HG03280 (cell line): ENCODE measurements at regions not wholly inside any gene's neighbourhood (a gene's known extent, or its start where the extent isn't known, plus 50 kb on each side); places are given as distances from the start of the nearest gene placed in this dataset.

Source experiments
- ATAC-seq: cut with Tn5 transposase; IDR thresholded peaks from one replicate; pipeline ENCODE4 v1.9.1; 2021; ENCODE audit warnings: mild to moderate bottlenecking, moderate library complexity; ENCODE audit not compliant: unreplicated experiment

- ATAC-seq = no peak
Observed at GRCh38 chr6:4563156-4563555, 213.0 kb upstream of the CDYL start.

GRCh38 chr6:4561773-4562400 is 214.3 kb upstream of the CDYL start:
- ATAC-seq = no peak

DNA sequence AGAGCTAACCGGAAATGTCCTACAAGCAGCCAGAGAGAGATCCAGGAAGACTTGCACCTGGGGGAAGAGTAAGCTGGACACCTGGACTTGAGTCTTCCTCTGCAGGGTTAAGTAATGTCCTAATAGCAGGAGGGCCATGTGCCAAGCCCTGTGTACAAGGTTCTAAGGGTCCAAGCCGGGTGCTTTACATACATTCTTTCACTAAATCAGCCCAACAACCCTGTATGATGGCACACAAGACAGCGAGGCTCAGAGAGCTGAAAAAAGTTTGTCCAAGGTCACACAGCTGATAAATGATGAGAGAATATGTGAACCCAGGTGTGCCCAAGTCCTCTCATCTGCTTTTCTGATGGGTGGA is 215.1 kb upstream of the CDYL start:
- ATAC-seq = no peak

DNA sequence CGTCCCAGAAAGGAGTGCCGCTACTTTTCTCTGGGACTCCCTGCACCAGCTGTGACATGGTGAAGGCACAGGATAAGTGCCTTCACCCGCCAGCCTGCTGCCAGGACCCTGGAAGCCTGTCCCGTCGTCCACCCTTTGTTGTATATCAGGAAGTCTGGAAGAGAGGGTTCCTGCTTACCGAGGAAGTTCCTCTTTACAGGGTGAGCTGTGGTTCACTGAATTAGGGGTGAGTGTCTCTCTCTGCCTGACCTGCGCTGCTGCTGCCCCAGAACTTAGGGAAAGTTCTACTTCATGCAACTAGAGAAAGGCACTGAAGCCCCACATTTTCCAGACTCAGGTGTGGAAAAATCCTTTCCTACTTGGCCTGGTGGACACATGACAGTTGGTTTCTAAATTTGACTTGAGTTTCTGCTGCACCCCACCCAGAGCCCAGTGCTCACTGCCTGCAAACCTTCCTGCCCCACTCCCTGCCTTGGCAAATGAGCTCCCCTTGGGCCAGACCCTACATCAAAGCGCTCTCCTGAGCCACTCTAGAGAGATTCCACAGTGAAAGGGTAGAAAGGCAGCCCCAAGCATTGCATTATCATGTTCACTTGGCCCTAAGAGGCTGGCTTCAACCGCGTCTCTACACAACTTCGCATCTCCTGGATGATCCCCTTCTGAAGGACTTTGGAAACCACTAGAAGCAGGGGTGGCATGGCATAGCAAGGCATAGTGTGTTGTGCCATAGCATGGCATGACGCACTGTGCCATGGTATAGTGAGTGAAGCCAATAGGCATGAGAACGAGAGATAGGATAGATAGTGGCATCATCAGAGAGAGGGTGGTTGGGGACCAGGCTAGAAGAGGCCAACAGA is 215.8 kb upstream of the CDYL start:
- no peak for ATAC-seq

DNA sequence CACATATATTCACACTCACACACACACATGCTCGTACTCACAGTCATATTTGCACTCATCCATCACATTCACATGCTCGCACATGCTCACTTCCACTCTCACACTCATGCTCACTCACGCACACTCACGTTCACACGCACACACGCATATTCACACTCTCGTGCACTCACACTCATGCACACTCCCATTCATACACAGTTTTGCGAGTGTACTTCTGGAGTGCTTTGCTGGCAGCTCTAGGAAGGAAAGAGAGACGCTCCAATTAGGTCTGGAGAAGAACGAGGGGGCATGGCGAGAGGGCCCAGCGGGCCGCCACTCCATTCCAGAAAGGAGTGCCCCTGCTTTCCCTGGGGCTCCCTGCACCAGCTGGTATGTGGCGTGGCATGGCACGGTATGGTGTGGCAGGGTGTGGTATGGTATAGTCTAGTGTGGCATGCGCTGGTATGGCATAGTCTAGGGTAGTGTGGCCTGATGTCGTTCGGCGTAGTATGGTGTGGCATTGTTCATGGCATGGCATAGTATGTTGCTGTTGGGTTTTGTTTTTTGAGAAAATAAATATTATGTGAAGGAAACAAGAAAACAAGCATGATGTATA is 216.8 kb upstream of the CDYL start:
- no peak for ATAC-seq

DNA sequence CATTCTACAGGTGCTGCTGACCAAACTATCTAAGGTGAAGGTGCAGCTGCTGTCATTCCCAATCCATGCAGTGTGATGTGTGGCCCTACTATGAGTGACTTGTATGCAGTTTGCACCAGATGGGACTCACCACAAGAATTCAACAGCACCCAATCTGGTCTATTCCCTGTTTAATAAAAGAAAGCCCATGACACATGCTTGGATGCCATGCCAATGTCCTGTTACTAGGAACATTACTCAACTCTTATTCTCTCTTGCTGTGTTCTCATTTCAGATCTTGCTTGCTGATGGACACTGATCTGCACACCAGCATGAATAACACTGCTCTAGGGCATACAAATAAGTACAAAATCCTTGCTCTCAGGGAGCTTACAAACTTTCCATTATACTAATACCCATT is 221.6 kb upstream of the CDYL start:
- no peak for ATAC-seq

DNA sequence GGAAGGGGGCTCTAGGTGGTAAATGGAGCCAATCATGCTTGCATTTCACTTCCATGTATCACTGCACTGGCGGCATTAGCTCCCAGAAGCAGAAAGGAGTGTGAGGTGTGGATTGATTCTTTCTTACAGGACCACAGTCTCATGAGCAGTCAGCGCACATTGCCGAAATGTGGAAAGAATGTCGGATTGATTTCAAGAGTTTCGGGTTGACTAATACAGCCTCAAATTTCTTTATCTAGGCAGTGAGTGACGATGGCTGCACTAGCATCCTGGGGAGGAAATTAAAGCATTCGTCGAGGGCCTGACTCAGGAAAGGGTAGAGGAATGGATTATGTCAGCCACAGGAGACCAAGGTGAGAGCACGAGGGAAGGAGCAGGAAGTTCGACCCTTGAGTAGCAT is 222.8 kb upstream of the CDYL start:
- no peak for ATAC-seq

GRCh38 chr6:4550227-4550597 is 226.0 kb upstream of the CDYL start:
- ATAC-seq = no peak

- ATAC-seq = no peak
Observed at GRCh38 chr6:4549556-4550226, 226.5 kb upstream of the CDYL start.

GRCh38 chr6:4545893-4546292 is 230.3 kb upstream of the CDYL start:
- no peak for ATAC-seq

DNA sequence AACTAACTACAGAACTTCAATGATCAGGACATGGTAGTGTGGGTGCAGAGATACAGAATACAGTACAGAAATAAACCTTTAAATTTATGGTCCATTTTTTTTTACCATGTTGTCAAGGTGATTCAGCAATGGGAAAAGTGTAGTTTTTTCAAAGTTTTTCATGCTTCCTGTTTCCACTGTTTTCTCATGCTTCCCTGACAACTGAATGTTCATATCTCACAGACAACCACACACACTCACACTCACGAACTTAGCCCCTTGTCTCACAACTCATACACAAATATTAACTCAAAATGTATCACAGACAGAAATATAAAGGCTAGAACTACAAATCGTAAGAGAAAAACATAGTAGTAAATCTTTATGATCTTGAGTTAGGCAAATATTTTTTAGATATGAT is 232.6 kb upstream of the CDYL start:
- no peak for ATAC-seq

DNA sequence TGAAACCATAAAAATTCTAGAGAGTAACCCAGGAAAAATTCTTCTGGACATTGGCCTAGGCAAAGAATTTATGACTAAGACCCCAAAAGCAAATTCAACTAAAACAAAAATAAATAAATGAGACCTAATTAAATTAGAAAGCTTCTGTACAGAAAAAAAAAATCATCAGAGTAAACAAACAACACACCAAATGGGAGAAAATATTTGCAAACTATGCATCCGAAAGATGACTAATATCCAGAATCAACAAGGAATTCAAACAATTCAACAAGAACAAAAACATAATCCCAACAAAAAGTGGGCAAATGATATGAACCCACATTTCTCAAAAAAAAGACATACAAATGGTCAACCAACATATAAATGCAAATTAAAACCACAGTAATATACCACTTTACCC is 242.6 kb upstream of the CDYL start:
- ATAC-seq = no peak

- no peak for ATAC-seq
Observed at GRCh38 chr6:4531406-4531805, 244.8 kb upstream of the CDYL start.

DNA sequence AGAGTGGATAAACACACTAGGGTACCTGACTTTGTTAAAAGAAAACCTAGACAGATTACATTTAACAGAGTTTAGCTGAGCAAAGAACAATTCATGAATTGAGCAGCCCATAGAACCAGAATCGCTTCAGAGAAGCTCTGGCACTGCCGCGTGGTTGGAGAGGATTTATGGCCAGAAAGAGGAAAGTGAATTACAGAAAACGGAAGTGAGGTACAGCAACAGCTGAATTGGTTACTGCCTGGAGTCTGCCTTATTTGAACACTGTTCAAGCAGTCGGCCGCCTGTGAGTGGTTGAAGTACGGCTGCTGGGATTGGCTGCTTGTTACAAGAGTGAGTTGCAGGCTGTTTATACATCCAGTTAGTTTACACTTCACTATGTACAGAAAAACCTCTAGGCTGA is 253.8 kb upstream of the CDYL start:
- no peak for ATAC-seq

- ATAC-seq = no peak
Observed at GRCh38 chr6:4521070-4521469, 255.1 kb upstream of the CDYL start.

DNA sequence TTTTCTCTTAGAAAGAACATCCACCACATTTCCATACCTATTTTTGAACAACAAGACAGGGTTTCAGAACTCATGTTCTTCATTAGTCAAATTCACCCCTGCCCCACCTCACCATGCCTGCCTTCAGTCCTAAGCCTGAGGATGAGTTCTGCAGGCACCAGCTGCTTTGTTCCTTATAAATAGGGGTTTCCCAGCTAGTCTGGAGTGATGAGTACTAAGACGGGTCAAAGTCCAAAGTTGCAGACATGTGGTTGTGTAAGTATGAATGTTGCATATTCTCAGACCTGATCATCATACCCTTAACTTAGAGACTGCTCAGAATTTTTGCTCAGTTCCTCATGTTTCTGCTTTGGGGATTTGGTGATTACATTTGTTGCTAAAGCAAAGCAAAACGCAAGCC is 257.7 kb upstream of the CDYL start:
- no peak for ATAC-seq

- no peak for ATAC-seq
Observed at GRCh38 chr6:4516206-4516605, 260.0 kb upstream of the CDYL start.

DNA sequence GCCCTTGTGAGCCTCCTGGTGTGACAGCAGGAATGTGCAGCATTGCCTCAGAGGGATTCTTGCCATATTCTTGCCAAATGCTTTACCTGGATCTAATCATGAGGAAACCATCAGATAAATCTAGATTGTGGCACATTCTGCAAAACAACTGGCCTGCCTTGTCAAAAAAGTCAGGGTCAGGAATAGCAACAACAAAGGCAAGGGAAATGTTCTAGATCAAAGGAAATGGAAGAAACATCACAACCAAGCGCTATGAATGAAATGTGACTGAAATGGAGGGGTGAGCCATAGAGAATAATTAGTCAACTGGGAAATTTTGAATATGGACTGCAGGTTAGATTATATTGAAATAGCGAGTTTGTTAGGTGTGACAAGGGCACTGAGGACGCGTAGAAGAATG is 262.6 kb upstream of the CDYL start:
- no peak for ATAC-seq

- no peak for ATAC-seq
Observed at GRCh38 chr6:4512051-4512471, 264.1 kb upstream of the CDYL start.

DNA sequence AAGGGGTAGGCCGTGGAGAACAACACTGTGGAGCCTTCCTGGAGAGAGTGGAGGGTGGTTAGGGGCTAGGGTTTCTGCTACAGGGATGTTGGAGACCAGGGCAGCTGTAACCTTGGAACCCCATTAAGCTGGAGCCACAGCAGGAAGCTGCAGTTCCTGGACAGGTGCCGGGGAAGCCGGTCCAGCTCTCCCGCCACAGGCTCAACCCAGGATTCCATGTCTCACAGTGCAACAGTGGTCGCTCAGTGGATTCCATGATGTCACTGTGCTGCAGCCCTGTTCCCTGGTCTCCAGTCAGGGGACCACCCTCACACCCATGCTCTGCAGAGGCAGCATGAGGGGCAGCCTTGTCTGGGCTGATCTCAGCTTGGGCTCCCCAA is 264.6 kb upstream of the CDYL start:
- ATAC-seq = no peak

DNA sequence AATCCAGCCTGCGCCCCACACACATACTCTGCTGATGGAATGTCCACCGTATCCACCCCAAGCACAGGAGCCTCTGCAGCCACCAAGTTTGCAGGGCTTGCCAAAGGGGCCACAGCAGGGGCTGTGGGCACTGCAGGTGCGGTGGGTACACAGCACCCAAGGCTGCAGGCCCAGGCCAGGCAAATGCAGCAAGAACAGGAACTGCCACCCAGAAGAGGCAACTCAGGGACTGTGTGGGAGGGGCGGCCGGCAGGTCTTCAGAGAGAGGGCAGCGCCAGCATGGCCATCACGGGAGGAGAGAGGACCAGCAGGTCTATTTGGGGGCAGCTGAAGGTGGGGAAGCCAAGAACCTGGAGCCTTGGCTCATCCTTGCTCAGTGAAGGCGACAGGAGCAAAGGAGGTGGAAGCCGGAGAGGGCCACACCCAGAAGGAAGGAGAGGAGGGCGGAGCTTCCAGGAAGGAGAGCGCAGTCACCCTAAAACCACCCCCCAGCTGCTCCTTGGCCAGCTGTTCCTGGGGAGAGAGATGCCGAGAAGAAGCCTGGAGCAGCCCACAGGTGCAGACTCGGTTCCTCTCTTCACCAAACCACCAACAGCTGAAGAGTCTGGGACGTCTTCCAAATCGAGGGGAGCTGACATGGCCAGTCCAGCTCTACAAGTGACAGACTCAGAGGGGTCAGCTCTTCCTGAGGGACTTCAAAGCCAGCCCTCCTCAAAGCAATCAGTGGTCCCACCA is 265.1 kb upstream of the CDYL start:
- no peak for ATAC-seq
